NCI-H2029 treated with DMSO at 0.1 percent for 48 hours (cell line): ENCODE measurements at regions not wholly inside any gene's neighbourhood (a gene's known extent, or its start where the extent isn't known, plus 50 kb on each side); places are given as distances from the start of the nearest gene placed in this dataset.

Experiments
- DNase-seq: peaks from one replicate; lab custom pipeline; 2025; lab: John Stamatoyannopoulos, UW

DNA sequence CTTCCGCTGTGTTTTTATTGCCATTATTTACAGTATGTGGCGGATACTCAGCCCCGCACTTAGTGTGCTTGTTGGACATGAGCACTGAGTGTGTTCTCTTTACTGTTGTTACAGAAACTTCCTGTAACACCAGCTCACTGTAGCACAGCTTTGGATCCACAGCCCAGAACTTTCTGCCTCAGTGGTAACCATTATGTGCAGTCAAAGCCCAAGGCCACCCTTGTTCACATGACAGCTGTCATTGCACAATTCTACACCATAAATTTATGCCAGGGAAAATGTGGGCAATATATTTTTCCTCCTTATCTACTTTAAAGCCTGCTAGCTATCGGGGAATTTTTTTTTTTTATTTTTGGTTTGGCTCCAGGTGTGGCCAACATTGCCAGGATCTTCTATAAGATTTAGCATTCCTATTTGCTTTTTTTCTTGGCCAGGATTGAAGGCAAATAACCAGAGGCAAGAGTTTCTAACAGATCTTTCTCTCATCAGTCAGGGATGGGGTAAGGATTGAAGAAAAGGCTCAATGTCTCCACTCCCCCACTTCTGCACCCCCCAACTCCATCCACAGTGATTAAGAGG is 176.0 kb upstream of the PELI2 start:
- DNase-seq, result no peak

DNA sequence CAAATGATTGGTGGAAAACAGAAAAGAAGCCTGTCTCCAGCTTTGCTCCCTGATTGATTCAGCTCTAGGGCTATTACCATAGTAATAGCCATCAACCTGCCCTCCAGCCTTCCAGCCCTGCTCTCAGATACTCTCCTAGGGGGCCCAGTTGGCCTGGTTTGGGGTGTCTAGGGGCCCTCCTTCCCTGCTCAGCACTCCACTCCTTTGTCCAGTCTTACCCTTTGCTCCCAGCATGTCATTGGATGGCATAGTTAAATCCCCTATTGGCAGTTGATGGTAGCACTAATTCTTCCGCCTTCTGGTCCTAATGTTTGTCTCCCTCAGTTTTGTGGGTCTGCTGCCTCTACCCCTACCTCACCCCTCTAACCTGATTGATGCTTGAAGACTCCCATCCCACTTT is 175.4 kb upstream of the PELI2 start:
- DNase-seq, result no peak

DNA sequence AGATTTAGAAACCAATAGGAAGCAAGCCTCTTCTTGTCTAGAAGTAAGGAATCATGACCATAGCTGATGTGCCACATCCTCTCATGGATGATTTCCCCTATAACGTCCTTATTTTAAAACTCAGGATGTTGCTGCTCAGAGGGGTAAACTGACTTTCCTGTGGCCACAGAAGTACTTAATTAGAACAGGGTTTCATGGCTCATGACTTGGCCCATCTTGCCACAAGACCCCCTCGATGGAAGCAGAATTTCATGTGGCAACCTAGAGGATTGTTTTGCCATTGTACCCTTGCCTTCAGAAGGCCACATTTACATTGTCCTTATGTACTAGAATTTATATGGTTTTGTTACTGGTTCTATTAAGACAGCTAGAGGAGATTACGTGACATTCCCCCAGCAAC is 173.5 kb upstream of the PELI2 start:
- DNase-seq, result no peak

DNA sequence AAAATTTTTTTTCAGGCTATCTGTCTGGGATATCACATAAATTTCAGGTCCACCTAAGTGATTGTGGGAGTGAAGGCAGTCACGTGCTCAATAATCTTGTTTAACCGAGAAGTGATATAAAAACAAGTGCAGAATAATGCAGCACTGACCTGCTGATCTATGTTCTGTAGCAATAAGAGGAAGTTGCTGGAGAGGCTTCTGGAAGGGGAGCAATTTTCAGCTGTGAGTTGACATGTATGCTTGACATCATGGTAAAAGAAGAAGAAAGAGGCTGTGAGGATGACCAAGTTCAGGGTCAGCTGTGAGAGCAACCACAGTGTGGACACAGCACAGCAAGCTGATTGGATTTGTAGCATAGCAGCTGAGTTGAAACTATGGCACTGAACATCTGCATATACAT is 172.0 kb upstream of the PELI2 start:
- DNase-seq, result no peak

DNA sequence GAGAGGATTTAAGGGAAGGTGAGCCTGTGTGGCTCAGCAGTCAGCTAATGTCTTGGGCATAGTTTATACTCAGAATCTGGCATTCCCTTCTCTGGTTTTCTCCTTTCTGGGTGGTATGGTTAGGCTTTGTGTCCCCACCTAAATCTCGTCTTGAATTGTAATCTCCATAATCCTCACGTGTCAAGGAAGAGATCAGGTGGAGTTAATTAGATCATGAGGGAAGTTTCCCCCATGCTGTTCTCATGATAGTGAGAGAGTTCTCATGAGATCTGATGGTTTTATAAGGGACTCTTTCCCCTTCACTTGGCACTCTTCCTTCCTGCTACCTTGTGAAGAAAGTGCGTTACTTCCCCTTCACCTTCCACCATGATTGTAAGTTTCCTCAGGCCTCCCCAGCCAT is 169.8 kb upstream of the PELI2 start:
- no peak for DNase-seq

DNA sequence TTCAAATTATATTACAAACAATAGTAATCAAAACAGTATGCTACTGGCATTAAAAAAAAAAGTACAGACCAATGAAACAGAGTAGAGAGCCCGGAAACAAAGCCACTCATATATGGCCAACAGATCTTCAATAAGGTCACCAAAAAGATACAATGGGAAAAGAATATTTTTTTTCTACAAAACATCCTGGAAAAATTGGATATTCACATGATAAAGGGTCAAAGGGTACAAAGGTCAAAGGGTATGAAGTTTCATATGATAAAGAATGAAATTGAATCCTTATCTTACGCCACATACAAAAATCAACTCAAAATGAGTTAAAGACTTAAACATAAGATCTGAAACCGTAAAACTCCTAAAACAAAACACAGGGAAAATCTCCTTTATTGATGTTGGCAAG is 168.5 kb upstream of the PELI2 start:
- DNase-seq, result no peak

DNA sequence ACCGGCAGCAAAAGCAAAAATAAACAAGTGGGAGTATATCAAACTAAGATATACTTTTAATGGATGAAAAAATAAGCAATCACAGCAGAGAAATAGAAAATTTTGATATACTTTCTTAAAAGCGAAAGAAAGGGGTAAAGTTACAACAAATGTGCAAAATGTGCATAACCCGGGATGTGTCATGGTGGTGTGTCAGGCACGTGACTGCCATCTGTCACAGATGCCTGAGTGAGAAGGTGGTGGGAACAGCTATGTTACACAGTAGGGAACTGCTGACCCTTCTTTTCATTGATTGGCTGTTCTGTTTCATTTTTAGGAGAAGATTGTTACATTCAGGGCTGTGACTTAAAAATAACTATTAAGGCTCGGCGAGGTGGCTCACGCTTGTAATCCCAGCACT is 168.1 kb upstream of the PELI2 start:
- no peak for DNase-seq

DNA sequence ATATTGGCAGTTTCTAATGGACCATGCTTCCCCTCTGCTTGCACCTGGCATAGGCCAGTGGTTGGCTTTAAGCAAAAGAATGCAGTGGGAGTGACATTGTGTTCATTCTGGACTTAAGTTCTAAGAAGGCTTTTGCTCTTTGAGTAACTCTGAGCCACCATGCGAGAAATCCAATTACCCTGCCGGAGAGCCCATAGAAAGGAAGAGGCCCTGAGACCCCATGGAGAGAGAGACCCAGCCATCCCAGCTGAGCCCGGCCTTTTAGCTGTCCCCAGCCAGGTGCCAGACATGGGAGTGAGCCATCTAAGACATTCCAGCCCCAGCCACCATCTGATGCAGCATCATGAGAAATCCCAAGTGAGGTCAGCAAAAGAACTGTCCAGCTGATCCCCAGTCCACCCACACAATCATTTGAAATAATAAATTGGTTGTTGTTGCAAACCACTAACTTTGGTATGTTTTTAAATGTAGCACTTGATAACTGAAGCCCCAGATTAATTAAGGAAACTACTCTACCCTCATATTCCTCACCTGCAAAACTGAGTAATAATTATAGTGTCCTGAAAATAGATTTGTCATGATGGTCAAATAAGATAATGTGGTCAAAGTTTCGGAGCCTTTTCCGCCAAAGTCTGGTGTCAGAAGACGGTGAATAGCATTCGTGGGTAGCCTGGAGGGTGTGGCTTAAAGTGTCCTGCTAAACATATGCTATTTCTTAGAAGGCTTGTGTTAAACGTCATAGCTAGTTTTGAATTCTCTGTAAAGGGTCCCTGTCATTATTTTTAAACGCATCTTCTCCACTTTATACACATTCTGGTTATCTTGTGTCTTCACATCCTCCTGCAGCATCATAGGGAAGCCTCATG is 166.6 kb upstream of the PELI2 start:
- DNase-seq, result no peak

DNA sequence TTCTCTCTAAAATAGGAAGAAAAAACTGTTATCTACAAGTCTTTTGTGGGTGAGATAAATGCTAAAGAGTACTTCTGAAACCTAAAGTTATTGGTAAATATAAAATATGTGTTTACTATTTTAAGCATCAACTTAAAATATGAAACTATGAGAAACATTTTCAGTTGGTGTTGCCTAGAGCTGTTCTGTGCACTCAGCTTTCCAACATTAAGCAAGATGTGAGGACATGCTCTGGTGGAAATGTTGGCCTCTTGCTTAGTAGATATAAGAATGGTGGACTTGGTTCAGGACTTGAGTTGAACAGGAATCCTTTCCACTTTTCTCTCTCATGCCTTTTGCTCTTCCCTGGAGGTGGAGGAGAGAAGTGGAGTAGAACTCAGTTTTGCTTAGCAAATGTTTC is 164.1 kb upstream of the PELI2 start:
- DNase-seq, result no peak

DNA sequence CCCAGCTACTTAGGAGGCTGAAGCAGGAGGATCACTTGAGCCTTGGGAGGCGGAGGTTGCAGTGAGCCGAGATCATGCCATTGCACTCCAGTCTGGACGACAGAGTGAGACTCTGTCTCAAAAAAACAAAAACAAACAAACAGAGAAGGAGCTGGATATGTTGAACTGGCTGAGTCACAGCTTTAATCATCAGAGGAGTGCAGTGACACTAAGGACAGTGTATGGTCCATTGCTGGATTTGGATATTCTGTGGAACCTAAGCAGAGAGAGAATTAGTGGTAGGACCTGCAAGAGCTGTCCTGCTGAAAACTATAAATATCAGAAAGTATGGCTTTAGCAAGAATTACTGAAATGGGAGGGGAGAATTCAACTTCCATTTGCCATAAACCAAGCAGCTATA is 163.0 kb upstream of the PELI2 start:
- no peak for DNase-seq

DNA sequence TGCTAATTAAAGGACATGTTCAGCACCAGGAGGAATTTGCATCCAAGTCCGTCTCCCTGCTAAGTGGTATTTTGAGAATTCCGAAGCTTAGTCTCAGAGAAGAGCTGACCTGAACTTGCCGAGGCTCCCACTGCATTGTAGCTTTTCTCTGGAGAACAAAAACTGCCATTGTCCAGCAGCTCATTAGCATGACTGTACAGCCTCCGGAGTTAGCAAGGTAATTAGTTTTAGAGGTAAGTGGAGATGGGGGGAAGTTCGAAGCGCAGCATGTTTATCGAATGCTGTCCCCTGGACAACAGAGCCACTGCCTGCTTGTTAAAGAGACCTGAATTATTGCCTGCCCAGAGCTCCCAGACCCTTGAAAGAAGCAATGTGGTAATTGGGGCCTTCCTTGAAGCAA is 160.3 kb upstream of the PELI2 start:
- no peak for DNase-seq

DNA sequence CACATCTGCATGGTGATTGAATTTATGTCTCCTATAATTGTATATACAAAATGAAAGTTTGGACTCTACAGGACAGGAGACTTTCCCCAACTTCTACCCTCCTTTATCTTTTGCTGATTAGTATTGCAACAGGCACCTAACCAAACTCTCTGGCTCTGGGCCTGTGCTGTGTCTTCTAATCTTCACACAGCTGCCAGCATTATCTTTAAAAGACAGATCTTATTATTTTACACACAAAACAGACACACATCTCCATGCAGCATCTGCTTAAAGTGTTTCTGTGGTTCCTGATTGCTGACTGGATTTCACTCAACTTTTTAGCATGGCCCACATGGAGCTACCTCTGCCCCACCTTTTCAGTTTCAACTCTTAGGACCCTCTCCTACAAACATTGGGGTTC is 154.9 kb upstream of the PELI2 start:
- DNase-seq, result no peak

DNA sequence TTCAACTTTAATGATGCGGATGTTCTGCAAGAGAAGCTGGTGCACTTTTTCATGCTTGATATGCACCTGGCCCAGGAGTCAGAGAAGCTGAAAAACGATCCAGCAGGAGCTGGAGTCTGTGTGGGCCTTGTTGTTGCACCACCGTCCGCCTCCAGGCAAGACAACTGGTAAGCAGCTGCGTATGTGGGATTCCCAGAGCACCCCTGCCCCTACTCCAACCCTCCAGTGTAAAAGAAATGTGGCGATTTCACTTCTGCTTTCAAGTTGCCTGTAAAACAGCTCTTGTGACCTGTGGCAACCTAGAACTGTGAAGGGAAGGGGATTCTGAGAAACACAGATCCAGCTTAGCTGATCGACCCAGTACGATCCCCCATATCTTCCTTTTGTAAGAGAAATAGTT is 154.1 kb upstream of the PELI2 start:
- DNase-seq, result no peak

DNA sequence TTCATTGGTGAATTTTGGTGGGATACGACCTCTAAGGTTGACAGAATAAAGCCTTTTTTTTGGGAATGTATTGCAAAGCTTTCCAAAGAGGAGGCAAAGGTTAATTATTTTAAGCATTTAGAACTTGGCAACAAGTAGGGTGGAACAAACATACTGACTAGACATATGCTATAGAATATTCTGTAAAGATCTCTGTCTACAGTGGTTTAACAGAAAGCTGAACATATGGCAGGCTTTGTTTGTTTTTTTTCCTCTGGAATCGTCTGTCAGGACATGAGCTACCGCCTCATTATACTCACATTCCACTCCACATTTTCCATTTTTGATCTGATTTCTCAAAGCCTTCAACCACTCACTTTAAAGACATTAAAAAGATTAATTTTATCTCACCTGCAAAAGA is 153.4 kb upstream of the PELI2 start:
- DNase-seq, result no peak

DNA sequence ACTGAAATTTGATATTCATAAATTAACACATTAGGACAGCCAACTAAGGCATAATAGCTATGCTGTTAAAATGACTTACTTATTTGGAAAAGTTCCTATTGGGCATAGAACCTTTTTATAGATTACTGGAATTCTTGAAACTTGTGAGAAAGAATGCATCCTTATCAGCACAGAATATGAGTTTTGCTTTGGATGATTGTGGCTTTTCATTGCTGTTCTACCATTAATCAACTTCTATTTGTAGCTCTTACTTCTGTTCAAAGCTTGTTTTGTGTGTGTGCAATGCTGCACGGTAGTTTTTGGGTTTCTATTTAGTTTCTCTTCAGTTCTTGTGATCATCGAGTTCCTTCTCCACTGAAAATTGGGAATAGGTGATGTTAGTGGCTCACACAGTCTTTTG is 152.4 kb upstream of the PELI2 start:
- no peak for DNase-seq

DNA sequence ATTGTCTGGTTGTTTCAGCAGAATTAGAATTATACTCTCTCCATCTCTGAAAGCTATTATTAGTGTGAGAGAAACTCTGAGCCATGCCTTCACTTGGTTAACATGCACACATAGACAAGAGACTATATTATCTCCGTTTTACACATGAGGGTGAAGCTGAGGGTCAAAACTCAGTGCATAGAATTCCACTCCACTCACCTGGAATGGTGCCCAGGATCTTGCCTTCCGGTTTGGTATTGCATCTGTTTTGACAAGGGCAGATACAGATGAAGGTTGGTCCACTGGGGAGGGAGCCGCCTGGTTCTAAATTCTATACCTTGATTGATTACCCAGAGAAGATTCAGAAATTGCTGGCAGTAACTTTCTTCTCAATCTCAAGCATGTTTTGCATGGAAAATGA is 149.5 kb upstream of the PELI2 start:
- no peak for DNase-seq

DNA sequence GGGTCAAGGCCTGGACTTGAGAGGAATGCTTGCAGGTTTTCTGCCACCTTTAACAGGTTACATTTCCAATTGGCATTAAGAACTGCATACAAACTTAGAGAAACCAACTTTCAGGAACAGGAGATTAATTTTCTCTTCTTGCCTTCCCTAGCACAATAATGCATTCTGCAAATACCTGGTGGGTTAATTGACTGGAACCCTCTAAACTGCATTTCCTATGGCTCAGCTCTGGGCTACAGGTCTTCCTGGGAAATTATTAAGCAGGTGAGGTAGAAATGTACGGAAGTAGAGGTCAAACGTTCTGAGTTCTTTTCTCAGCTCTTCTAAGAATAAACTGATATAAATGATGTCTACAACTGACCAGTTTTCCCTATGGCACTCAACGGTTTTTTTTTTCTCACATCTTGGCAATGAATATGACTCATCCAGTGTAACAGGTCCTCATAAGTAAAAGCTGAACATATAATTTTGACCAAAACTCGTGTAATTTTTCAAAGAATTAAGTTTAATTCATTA is 144.9 kb upstream of the PELI2 start:
- DNase-seq, result no peak

DNA sequence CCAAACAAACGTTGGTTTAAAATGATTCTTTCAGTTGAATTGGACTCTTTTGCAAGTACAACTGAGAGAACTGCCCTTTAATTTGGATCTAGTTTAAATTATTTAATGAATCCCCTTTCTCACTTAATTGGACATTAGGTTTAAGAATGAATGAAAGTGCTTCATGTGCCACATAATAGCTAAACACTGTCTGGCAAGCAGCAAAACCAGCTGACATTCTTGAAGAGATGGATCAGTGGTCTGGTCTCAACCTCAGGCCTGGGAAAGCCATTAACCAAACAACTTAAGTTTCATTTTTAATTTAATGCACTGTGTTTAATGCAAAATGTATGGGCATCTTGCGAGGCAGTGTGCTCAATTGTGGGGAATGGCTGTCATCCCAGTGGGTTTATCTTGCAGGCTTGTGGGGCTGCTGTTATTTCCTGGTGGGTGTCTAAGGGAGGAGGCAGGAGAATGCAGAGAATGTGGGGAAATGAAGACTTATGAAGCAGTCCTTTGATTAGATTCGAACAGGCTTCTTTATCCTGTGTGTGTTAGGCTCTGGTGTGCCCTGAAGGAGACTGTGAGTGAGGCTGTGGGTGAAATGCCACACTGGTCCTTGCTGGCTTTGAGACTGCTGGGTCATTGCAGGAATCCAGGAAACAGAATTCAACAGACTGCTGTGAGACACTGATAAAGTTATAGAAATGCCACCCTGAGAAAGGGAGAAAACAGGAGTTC is 144.1 kb upstream of the PELI2 start:
- DNase-seq, result no peak

DNA sequence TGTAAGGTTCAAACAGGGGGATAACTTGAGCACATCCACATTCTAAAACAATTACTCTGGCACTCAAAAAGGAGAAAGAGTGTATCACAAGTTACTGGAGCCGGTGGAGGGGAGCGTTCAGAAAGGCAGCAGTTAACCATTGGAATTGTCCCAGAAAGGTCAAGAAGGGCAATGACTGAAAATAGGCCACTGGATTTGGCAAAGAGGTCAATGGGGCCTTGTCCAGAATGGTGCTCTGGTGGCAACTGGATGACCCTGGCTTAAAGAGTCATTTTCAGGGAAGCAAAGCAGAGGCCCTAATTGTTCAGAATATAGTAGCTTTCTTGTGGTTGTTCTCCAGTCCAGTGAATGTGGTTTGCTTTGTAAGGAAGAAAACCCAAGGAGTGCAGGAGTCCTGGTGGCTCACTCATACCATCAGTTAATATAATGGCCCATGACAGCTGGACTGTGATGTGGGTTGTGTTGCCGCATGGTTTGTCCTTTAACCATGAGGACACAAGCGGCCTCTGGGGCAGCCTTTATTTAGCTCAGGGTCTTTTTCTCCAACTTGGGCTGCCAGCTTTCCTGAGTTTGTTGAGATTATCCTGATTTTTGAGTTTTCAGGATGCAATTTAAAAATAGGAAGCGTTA is 142.8 kb upstream of the PELI2 start:
- DNase-seq, result no peak

DNA sequence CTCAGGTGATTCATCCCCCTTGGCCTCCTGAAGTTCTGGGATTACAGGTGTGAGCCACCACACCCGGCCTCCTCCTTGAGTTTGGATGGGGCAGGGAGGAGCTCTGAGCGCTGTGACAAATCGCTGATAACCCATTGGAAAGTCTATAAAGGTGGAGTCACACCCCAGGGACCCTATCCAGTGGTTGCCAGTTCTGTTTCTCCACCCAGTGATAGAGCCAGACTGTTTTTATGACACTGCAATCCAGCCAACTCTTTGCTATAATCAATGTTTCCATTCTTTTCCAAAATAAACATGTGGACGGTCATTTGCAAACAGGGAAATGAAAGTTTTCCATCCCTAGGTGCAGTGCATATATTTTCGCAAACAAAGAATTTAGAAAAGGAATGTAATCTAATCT is 142.0 kb upstream of the PELI2 start:
- peak; percentile 95 for DNase-seq

DNA sequence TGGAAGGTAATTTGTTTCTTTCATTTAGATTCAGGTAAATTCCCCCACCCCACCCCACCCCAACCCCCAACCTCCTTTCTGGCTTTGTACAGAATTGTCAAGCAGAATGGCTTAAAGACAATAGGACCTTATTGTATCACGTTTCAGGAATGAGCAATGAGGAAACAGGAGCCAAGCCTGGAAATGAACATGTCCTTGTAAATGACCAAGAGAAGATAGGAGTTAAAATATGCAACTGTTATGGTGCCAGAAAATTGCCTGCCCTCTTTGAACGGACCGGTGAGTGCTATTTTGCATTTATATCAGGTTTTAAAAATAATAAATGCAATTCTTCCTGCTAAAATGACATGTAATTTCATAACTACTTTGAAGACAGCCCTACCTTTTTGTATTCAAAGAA is 141.6 kb upstream of the PELI2 start:
- DNase-seq, result peak; percentile 85

DNA sequence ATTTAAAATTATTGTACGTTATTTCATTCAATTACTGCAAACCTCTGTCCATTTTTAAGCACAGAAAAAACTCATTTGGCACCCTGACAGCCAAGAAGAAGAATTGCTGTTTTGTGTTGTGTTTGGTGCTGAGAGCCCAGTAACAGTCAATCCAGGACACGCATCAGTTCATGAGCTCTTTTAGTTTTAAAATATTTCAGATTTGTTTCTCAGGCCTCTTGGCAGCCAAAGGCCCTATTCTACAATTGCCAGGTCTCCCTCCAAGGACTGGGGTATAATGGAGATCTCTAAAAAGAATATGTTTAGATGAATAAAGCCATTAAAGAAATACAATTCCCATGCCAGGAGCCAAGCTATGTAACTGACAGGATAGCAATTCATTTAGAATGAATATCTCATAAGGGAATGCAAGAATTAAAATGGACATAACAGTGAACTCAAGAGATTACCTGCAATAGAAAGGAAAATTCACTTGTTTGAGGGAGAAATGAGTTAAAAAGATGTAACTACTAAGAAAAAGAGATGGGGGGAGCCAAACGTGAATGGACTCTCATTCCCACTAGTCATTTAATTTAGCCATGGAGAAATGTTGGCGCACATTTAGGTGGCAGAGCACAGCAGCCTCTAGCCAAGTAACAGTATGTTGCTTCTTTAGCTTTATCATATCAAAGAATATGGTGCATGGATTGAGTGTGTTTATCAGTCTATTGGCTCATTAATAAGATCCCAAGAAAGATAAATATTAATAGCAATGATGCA is 140.6 kb upstream of the PELI2 start:
- DNase-seq, result no peak
